GM19328 (cell line): ENCODE measurements at regions not wholly inside any gene's neighbourhood (a gene's known extent, or its start where the extent isn't known, plus 50 kb on each side); places are given as distances from the start of the nearest gene placed in this dataset.

Experiments used
- ATAC-seq: cut with Tn5 transposase; IDR thresholded peaks from one replicate; pipeline ENCODE4 v1.9.1; 2021; ENCODE audit warnings: mild to moderate bottlenecking, moderate library complexity; ENCODE audit not compliant: unreplicated experiment

GRCh38 chr17:77771145-77771544 lies 187.4 kb upstream of the TNRC6C start:
- ATAC-seq: no peak

GRCh38 chr17:77771587-77771986 lies 186.9 kb upstream of the TNRC6C start:
- ATAC-seq: no peak

GRCh38 chr17:77771998-77772397 lies 186.5 kb upstream of the TNRC6C start:
- ATAC-seq: no peak

GRCh38 chr17:77772461-77772897 lies 186.0 kb upstream of the TNRC6C start:
- no peak for ATAC-seq

GRCh38 chr17:77772899-77773358 lies 185.6 kb upstream of the TNRC6C start:
- no peak for ATAC-seq

- ATAC-seq: no peak
Measured at GRCh38 chr17:77774182-77774581, 184.3 kb upstream of the TNRC6C start.

- ATAC-seq: no peak
Measured at GRCh38 chr17:77778636-77779489, 179.6 kb upstream of the TNRC6C start.

- ATAC-seq: no peak
Measured at GRCh38 chr17:77779711-77780539, 178.6 kb upstream of the TNRC6C start.

- no peak for ATAC-seq
Measured at GRCh38 chr17:77781536-77781935, 177.0 kb upstream of the TNRC6C start.

- no peak for ATAC-seq
Measured at GRCh38 chr17:77782201-77782600, 176.3 kb upstream of the TNRC6C start.

- no peak for ATAC-seq
Measured at GRCh38 chr17:77782611-77783010, 175.9 kb upstream of the TNRC6C start.

GRCh38 chr17:77783991-77784820 lies 174.3 kb upstream of the TNRC6C start:
- ATAC-seq: no peak

- no peak for ATAC-seq
Measured at GRCh38 chr17:77785312-77785905, 173.1 kb upstream of the TNRC6C start.

GRCh38 chr17:77786090-77786489 lies 172.4 kb upstream of the TNRC6C start:
- ATAC-seq: no peak

- no peak for ATAC-seq
Measured at GRCh38 chr17:77786740-77787505, 171.6 kb upstream of the TNRC6C start.

GRCh38 chr17:77790143-77790829 lies 168.2 kb upstream of the TNRC6C start:
- no peak for ATAC-seq

GRCh38 chr17:77792626-77793025 lies 165.9 kb upstream of the TNRC6C start:
- ATAC-seq: no peak

GRCh38 chr17:77793146-77793970 lies 165.1 kb upstream of the TNRC6C start:
- no peak for ATAC-seq

- ATAC-seq: no peak
Measured at GRCh38 chr17:77793971-77794235, 164.6 kb upstream of the TNRC6C start.
